ENCODE measurements at regions not wholly inside any gene's neighbourhood (a gene's known extent, or its start where the extent isn't known, plus 50 kb on each side); places are given as distances from the start of the nearest gene placed in this dataset.

DNA sequence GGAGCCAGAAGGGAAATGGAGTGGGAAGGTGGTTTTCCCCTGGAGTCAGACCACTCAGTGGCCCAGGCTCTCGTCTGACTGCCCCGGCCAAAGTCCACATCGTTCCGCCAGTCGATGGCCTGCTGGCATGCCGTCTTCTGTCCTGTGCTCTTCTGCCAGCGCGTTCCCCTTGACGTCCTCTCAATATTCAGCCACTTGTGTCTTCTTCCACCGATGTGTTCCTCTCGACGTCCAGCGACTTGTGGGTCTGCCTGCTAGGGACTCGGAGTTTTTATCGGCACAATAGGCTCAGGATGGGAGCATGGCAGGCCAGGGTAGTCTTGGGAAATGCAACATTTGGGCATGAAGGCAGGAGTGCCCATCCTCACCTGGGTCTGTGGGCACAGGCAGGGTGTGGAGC lies 542.5 kb upstream of the LMCD1 start:
- in situ Hi-C loops (cut with MboI; ENCODE audit: low sequenced_read_pairs): no loop called here

More for the DNA sequence above, 542.5 kb upstream of the LMCD1 start:
- Histone ChIP-seq H3K56ac (ENCODE audit: extremely low read depth, insufficient read depth, low read length) (no peak overlapping the region), H3K4me3 (ENCODE audit: insufficient read depth, low read depth, low read length) (no peak overlapping the region), H2AK9ac (replicated peaks; ENCODE audit: low read depth, low read length, poor library complexity) (no peak overlapping the region), H2AFZ (replicated peaks; ENCODE audit: low read length, poor library complexity) (no peak overlapping the region), H3K18ac (ENCODE audit: low read depth, low read length) (no peak overlapping the region), H3K4ac (ENCODE audit: low read depth, low read length) (no peak overlapping the region), H3K27me3 (ENCODE audit: control insufficient read depth, insufficient read depth, low read length) (no peaks in the 10 kb centered on the region), H2BK15ac (ENCODE audit: low read depth, low read length) (no peak overlapping the region), H2BK20ac (ENCODE audit: low read depth, low read length) (no peak overlapping the region), H3K36me3 (ENCODE audit: control insufficient read depth, insufficient read depth, low read length) (no peaks in the 10 kb centered on the region), H3K4me1 (ENCODE audit: control insufficient read depth, insufficient read depth, low read length) (no peaks in the 10 kb centered on the region), H3K23ac (ENCODE audit: low read depth, low read length) (no peak overlapping the region), H4K91ac (ENCODE audit: insufficient read depth, low read depth, low read length) (no peak overlapping the region), H3K27ac (ENCODE audit: insufficient read depth, low read length) (no peak overlapping the region), H3K14ac (replicated peaks; ENCODE audit: low read depth, low read length) (no peak overlapping the region), H2BK120ac (ENCODE audit: low read depth, low read length) (no peak overlapping the region), H3K9me3 (ENCODE audit: control insufficient read depth, insufficient read depth, low read length) (peaks cover 10% of the 10 kb centered on the region), H2AK5ac (ENCODE audit: low read depth, low read length) (no peak overlapping the region), H4K20me1 (ENCODE audit: insufficient read depth, low read length) (no peaks in the 10 kb centered on the region), H3K4me2 (ENCODE audit: low read depth, low read length) (no peak overlapping the region), H4K5ac (ENCODE audit: low read depth, low read length) (no peak overlapping the region), H4K8ac (ENCODE audit: low read depth in 2 of 2, low read length in 2 of 2) (no peak overlapping the region), H3K9ac (ENCODE audit: low read depth, low read length) (no peak overlapping the region), H2BK5ac (ENCODE audit: low read depth, low read length, poor library complexity, severe bottlenecking) (no peak overlapping the region), H3K79me1 (ENCODE audit: low read depth in 1 of 2, low read length in 2 of 2) (no peaks in the 10 kb centered on the region), H3K9me1 (ENCODE audit: insufficient read depth, low read length) (no peaks in the 10 kb centered on the region)
- no peak for DNase-seq
- intact Hi-C loops (cut with micrococcal nuclease) (no loop called here), dilution Hi-C loops (cut with HindIII; ENCODE audit: low sequenced_read_pairs, unreplicated experiment) (no loop called here)
- ChIA-PET CTCF (no interaction called here), POLR2A (ENCODE audit: unreplicated experiment) (no interaction called here)
- WGBS, 2 experiments (ENCODE audit: extremely low coverage in 2 of 2, insufficient read length in 1 of 2): 86% methylated on average over 13 of the region's 15 CpGs; no CpG with 5 or more reads in 1 of the 2 experiments
- TF ChIP-seq, protein P1, sequence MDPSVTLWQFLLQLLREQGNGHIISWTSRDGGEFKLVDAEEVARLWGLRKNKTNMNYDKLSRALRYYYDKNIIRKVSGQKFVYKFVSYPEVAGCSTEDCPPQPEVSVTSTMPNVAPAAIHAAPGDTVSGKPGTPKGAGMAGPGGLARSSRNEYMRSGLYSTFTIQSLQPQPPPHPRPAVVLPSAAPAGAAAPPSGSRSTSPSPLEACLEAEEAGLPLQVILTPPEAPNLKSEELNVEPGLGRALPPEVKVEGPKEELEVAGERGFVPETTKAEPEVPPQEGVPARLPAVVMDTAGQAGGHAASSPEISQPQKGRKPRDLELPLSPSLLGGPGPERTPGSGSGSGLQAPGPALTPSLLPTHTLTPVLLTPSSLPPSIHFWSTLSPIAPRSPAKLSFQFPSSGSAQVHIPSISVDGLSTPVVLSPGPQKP (IDR thresholded peaks at IDR 0.05; ENCODE audit: borderline replicate concordance, low read depth, low read length): no peak
- TF ChIP-seq FOS (IDR thresholded peaks at IDR 0.05; ENCODE audit: low read depth, low read length) (no peak), RCOR1 (IDR thresholded peaks at IDR 0.05; ENCODE audit: insufficient replicate concordance, low read length) (no peak), MAZ (IDR thresholded peaks at IDR 0.05; ENCODE audit: borderline replicate concordance, low read depth, low read length) (no peak), CHD1 (IDR thresholded peaks at IDR 0.05; ENCODE audit: low read depth, low read length) (no peak), CEBPB (IDR thresholded peaks at IDR 0.05; ENCODE audit: low read depth, low read length) (no peak), NFE2L2 (IDR thresholded peaks at IDR 0.05; ENCODE audit: low read depth, low read length) (no peak), BHLHE40 (IDR thresholded peaks at IDR 0.05; ENCODE audit: low read depth, low read length) (no peak), SMC3 (IDR thresholded peaks at IDR 0.05; ENCODE audit: low read depth, low read length) (no peak), RFX5 (IDR thresholded peaks at IDR 0.05; ENCODE audit: low read depth, low read length) (no peak)
- TF ChIP-seq, protein P2, sequence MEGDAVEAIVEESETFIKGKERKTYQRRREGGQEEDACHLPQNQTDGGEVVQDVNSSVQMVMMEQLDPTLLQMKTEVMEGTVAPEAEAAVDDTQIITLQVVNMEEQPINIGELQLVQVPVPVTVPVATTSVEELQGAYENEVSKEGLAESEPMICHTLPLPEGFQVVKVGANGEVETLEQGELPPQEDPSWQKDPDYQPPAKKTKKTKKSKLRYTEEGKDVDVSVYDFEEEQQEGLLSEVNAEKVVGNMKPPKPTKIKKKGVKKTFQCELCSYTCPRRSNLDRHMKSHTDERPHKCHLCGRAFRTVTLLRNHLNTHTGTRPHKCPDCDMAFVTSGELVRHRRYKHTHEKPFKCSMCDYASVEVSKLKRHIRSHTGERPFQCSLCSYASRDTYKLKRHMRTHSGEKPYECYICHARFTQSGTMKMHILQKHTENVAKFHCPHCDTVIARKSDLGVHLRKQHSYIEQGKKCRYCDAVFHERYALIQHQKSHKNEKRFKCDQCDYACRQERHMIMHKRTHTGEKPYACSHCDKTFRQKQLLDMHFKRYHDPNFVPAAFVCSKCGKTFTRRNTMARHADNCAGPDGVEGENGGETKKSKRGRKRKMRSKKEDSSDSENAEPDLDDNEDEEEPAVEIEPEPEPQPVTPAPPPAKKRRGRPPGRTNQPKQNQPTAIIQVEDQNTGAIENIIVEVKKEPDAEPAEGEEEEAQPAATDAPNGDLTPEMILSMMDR (conservative IDR thresholded peaks at IDR 0.05; ENCODE audit: low read depth, low read length): no peak
- TF ChIP-seq, protein P3, sequence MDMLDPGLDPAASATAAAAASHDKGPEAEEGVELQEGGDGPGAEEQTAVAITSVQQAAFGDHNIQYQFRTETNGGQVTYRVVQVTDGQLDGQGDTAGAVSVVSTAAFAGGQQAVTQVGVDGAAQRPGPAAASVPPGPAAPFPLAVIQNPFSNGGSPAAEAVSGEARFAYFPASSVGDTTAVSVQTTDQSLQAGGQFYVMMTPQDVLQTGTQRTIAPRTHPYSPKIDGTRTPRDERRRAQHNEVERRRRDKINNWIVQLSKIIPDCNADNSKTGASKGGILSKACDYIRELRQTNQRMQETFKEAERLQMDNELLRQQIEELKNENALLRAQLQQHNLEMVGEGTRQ (IDR thresholded peaks at IDR 0.05; ENCODE audit: low read depth, low read length): no peak
- BruUV-seq (replicated peaks): no TSS peak
- no peak for ATAC-seq (ENCODE audit: low read depth)

Measured in IMR-90 (cell line).